ENCODE measurements at regions not wholly inside any gene's neighbourhood (a gene's known extent, or its start where the extent isn't known, plus 50 kb on each side); places are given as distances from the start of the nearest gene placed in this dataset.
"Not testable (repeated sequence)": the region's sequence is repeated elsewhere in the genome, so short reads cannot be mapped to it uniquely, and the experiment has no call there.

DNA sequence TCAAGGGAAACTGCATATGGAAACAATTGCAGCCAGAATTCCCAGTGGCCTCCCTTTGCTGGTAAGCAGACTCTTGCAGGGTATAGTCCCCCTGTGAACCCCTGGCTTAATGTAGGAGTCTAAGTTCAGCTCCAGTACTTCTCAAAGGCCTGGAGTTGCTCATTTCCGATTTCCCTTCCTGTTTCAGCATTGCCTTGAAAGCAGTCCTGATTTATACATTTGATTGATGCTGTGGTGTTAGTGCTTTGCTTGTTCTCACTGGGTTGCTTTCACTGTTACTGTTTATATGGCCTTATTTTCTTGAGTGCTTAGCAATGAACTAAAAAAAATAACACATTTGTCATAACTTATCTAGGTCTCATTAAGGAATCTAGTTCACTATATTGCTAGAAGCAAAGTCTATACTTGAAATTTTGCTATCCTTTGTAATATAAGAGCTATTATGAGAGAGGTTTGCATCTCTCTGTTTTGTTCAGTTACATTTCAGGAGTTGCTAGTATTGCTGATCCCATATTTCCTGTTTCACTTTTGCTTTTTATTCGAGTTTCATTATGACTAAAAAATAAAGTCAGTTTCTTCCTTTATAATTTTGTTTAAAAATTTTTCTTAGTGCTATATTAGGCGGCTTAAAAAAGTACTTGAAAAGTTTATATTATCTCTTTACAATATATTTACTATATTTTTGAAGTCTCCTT, 122.4 kb upstream of the NMUR2 start:
- peak in 1 of 2 donors; percentile 76 for DNase-seq (ENCODE audit: low read depth in 2 of 2)

GRCh38 chr5:152529440-152529839, 124.4 kb upstream of the NMUR2 start:
- DNase-seq (ENCODE audit: low read depth in 2 of 2): no peak

GRCh38 chr5:152532714-152533113, 127.6 kb upstream of the NMUR2 start:
- DNase-seq (ENCODE audit: low read depth in 2 of 2): peak; percentile 65 to 68

DNA sequence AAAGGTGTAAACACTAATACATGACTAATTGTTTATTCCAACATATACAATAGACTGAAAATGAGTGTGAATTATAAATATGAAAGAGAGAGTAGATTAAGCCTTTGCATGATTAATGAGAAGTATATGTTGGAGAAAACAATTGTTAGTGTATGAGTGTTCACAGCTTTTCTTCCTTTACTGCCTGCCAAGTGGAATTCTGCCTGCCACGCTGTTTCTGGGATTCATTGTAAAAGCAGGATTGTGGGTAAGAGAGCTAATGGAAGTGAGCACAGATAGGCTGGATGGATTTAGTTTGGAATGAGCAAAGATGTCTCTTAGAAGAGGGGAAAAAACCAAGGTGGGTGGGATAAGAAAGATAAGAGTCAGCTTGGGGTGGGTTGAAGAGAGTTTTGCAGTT, 129.6 kb upstream of the NMUR2 start:
- no peak for DNase-seq (ENCODE audit: low read depth in 2 of 2)

DNA sequence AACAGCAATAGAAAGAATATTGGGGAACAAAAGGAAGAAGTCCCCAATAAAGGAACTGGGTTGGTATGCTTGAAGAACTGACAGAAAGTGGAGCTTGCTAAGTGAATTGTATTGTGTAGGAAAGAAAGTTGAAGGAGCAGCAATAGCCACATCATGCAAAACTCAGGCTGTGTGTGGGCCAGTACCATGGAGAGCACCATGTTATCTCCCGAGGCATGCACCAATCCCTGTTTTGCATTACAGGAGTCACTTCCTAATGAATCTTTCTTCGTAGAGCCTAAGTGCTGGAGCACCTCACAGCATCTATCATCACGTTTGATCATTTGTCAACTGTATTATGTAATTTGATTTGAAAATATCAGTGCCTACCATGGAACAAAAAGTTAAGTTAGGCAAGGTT, 137.7 kb upstream of the NMUR2 start:
- DNase-seq (ENCODE audit: low read depth in 2 of 2): peak; percentile 5 to 44

- DNase-seq (ENCODE audit: low read depth in 2 of 2): no peak
These were observed 141.4 kb upstream of the NMUR2 start for GRCh38 chr5:152546493-152546892.

GRCh38 chr5:152547202-152547601, 142.1 kb upstream of the NMUR2 start:
- DNase-seq (ENCODE audit: low read depth in 2 of 2): no peak

- no peak for DNase-seq (ENCODE audit: low read depth in 2 of 2)
These were observed 144.6 kb upstream of the NMUR2 start for GRCh38 chr5:152549709-152550108.

DNA sequence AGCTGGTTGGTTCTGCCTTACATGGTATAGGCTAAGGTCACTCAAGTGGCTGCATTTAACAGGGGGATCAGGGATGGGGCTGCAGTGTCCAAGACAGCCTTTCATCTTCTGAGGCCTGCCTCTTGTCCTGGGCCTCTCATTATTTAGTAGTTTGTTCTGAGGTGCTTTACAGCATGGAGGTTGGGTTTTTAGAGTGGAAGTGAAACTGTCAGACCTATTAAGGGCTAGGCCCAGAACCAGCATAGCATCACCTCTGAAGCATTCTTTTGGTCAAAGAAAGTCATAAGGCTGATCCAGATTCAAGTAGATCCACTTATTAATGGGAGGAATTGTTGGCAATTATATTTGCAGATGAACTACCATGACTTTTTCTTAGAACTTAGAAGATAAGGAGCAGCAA, 146.0 kb upstream of the NMUR2 start:
- no peak for DNase-seq (ENCODE audit: low read depth in 2 of 2)

DNA sequence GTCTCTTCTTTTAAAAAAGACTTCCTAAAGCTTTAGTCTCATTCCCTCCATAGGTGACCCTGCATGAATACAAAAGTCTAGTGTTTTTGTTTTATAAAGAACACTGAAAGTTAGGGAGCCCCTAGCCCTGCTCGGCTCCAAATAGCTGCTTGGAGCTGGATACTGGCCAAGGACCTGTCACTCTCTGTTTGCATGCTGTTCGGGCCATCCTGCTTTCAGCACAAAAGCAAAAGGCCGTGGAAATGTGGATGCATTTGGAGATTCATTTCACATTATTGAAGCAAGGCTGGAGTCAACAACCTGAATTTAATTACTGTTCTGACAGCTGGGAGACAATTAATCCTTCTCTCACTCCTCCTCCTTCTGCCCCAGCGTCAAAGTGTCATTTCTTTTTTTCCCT, 151.7 kb upstream of the NMUR2 start:
- DNase-seq (ENCODE audit: low read depth in 2 of 2): no peak

DNA sequence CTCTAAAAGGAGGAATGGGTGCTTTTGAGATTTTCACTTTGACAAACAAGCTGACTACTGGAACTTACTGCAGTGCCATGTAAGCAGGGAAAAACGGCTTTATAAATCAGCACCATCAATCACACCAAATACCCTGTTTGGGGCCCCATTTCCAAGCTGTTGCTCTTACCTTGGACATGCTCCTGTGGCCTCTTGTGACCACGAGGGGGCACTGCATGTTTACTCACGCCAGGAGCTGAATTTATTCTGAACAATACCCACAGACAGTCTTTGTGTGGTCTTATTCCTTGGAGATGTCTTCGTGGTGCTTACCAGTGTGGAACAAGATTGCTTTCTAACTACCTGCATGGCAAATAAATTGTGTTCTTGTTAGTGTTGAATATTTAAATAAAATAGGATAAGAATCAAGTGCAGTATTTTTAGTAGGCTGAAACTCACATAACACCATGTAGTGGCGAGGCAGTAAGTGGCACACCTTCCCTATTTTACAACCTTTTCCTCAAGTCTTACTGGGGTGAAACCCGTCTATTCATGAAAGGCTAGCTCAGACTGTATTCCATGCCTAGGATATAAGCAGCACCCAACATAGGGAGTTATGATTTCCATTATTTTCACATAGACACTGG, 155.5 kb upstream of the NMUR2 start:
- DNase-seq (ENCODE audit: low read depth in 2 of 2): peak; percentile 59 to 70

DNA sequence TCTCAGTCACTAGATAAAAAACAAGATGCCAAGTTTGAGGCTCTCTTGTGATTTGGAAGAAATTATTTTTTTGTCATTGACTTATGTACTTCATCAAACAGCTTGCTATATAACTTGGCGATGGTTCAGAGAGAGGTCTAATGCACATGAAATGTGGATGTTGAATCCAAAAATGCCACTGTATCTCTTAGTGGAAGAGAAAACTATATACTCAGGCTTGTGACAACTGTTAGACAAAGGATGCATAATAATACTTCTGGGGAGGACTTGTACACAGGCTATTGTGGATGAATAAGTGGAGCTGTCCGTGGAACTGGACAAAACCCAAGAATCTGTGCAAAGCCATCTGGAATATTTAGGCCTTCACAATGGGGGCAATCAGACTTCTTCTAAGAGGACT, 162.9 kb upstream of the NMUR2 start:
- DNase-seq (ENCODE audit: low read depth in 2 of 2): no peak

DNA sequence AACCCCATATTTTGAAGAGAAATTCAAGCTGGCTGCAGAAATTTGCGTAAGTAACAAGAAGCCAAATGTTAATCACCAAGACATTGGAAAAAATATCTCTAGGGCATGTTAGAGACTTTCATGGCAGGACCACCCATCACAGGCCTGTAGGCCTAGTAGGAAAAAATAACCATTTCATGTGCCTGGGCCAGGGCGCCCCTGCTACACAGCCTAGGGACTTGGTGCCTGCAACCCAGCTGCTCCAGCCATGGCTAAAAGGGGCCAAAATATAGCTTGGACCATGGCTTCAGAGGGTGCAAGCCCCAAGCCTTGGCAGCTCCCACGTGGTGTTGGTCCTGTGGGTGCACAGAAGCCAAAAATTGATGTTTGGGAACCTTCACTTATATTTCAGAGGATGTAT, 167.7 kb upstream of the NMUR2 start:
- no peak for DNase-seq (ENCODE audit: low read depth in 2 of 2)

- no peak for DNase-seq (ENCODE audit: low read depth in 2 of 2)
These were observed 179.0 kb upstream of the NMUR2 start for GRCh38 chr5:152584103-152584502.

GRCh38 chr5:152592416-152592815, 187.3 kb upstream of the NMUR2 start:
- no peak for DNase-seq (ENCODE audit: low read depth in 2 of 2)

- no peak for DNase-seq (ENCODE audit: low read depth in 2 of 2)
These were observed 188.3 kb upstream of the NMUR2 start for GRCh38 chr5:152593388-152593787.

DNA sequence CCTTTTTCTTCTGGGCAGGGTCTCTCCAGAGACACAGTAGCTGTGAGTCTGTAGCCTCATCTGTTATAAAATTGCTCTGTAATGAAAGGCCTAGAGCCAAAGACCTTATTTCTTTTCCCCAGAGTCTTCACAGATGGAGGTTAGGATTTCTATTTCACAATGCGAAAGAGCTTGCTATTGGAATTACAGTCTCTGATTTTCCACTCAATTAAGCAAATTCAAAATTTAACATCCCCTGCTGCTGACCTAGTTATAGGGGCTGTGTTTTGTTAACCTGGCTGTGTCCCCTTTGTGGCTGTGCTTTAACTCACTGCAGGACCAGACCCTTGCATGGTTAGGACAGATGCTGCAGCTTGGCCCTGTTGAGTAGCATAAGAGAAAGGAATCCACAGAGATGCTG, 190.3 kb upstream of the NMUR2 start:
- no peak for DNase-seq (ENCODE audit: low read depth in 2 of 2)

DNA sequence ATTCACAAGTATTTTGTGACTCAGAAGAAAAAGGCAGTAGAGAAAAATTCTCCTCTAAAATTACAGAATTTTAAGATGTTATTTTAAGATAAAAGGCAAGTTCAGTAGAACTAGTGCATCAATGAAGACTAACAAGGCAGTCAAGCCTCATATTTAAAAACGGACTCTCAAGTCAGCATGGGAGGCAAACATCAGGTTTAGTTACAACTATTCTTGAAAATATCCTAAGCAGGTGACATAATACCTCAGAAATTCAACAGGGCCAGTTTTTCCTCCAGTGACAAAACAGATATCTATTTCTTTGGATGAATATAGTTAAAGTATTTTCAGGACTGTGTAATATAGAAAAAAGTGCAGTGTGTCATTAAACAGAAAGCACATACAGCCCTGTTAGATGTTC, 194.0 kb upstream of the NMUR2 start:
- no peak for DNase-seq (ENCODE audit: low read depth in 2 of 2)

DNA sequence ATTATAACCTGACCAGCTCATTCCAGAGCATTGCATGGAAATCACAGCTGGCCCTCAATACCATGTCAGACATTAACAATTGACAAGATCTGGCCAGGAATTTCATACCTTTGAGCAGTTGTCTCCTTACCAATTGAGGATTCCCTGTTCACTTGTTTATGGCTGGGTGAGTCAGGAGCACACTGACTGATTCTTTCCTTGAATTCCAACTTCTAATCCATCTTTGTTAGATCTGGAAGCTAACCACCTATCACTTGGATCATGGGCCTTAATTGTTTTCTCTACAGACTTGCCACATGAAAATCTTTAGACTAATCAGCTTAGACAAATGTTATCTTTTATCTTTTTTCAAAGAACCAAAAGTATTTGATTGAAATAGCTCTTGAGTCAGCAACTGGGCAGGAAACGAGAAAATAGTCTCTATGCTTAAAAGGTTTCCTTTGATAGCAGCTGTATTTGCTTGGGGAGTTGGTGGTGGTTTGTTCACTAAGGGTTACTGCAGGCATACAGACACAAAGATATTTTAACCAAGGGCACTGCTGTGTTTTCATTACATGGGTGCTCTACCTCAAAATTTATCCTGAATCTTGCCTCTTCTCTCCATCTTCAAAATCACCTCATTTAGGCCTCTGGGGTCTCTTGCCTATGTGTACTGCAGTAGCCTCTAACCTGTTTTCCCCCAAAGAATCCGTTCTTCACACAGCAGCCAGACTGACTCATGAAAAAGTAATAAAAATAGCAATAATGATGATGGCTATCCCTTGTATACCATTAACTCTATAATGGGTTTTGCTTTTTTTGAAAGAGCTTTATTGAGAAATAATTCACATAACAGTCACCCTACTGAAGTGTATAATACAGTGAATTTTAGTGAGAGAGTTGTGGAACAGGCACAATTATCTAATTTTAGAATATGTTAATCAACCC, 197.0 kb upstream of the NMUR2 start:
- no peak for DNase-seq (ENCODE audit: low read depth in 2 of 2)

DNA sequence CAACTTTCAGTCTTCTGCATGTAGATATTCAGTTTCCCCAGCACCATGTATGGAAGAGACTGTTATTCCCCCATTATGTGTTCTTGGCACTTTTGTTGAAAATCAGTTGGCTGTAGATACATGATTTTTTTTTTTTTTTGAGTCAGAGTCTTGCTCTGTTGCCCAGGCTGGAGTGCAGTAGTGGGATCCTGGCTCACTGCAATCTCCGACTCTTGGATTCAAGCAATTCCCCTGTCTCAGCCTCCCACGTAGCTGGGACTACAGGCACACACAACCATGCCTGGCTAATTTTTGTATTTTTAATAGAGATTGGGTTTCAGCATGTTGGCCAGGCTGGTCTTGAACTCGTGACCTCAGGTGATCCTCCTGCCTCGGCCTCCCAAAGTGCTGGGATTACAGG, 201.0 kb upstream of the NMUR2 start:
- DNase-seq (ENCODE audit: low read depth in 2 of 2): not testable (repeated sequence)

GRCh38 chr5:152606776-152607364, 201.8 kb upstream of the NMUR2 start:
- no peak for DNase-seq (ENCODE audit: low read depth in 2 of 2)

Data from lung microvascular endothelial cell (primary cell).